Astrocyte (in vitro differentiated cells and primary cell): ENCODE measurements at regions not wholly inside any gene's neighbourhood (a gene's known extent, or its start where the extent isn't known, plus 50 kb on each side); places are given as distances from the start of the nearest gene placed in this dataset.
A peak's percentile ranks its signal among the peaks of the same experiment; 100 is the strongest.

Experiments
- DNase-seq: peaks from one replicate; pipeline ENCODE4 v3.0.0-alpha.2; 2010; ENCODE audit warnings: low read depth
- FAIRE-seq: peaks from 2 replicates; lab custom pipeline; 2011; peaks lifted over from hg19 to GRCh38; lab: Jason Lieb, UNC
- H2AFZ ChIP-seq: 2 replicates; pipeline ENCODE4 v1.6.0; 2012; ENCODE audit warnings: low read depth, low read length, inconsistent platforms
- H3K27ac ChIP-seq: 2 replicates; pipeline ENCODE4 v1.5.1; 2011; ENCODE audit warnings: low read depth, low read length, inconsistent platforms
- H3K27me3 ChIP-seq: 2 replicates; pipeline ENCODE4 v1.6.0; 2011; ENCODE audit warnings: low read length, inconsistent platforms; ENCODE audit not compliant: insufficient read depth
- H3K36me3 ChIP-seq: 2 replicates; pipeline ENCODE4 v1.5.1; 2011; ENCODE audit warnings: low read length, inconsistent platforms; ENCODE audit not compliant: insufficient read depth
- H3K4me1 ChIP-seq: 2 replicates; pipeline ENCODE4 v1.5.1; 2011; ENCODE audit warnings: low read length, inconsistent platforms; ENCODE audit not compliant: insufficient read depth
- H3K4me2 ChIP-seq: 2 replicates; pipeline ENCODE4 v1.6.0; 2012; ENCODE audit warnings: low read length, inconsistent platforms
- H3K4me3 ChIP-seq: 2 replicates; pipeline ENCODE4 v1.5.1; 2011; ENCODE audit warnings: low read depth, mild to moderate bottlenecking, low read length, inconsistent platforms; ENCODE audit not compliant: insufficient read depth
- H3K79me2 ChIP-seq: 2 replicates; pipeline ENCODE4 v1.6.0; 2012; ENCODE audit warnings: mild to moderate bottlenecking, low read length, inconsistent platforms; ENCODE audit not compliant: insufficient read depth
- H3K9ac ChIP-seq: 2 replicates; pipeline ENCODE4 v1.6.0; 2012; ENCODE audit warnings: mild to moderate bottlenecking, low read length, inconsistent platforms
- H3K9me3 ChIP-seq: 2 replicates; pipeline ENCODE4 v1.5.1; 2012; ENCODE audit warnings: low read depth, mild to moderate bottlenecking, low read length, inconsistent platforms; ENCODE audit not compliant: insufficient read depth
- H4K20me1 ChIP-seq: 2 replicates; pipeline ENCODE4 v1.6.0; 2012; ENCODE audit warnings: low read length, inconsistent platforms; ENCODE audit not compliant: insufficient read depth
- H3K27ac Mint-ChIP-seq: one replicate; pipeline ENCODE4 v1.8.0; 2021; ENCODE audit warnings: mild to moderate bottlenecking, mixed read lengths; ENCODE audit not compliant: unreplicated experiment
- H3K27me3 Mint-ChIP-seq: one replicate; pipeline ENCODE4 v1.8.0; 2021; ENCODE audit warnings: low read depth, mixed read lengths; ENCODE audit not compliant: unreplicated experiment
- H3K36me3 Mint-ChIP-seq: one replicate; pipeline ENCODE4 v1.8.0; 2021; ENCODE audit warnings: low read depth, mixed read lengths; ENCODE audit not compliant: unreplicated experiment
- H3K4me1 Mint-ChIP-seq: one replicate; pipeline ENCODE4 v1.8.0; 2021; ENCODE audit warnings: low read depth, mixed read lengths; ENCODE audit not compliant: unreplicated experiment
- H3K4me3 Mint-ChIP-seq: one replicate; pipeline ENCODE4 v1.8.0; 2021; ENCODE audit warnings: mild to moderate bottlenecking, moderate library complexity, mixed read lengths; ENCODE audit not compliant: unreplicated experiment
- H3K9me3 Mint-ChIP-seq: one replicate; pipeline ENCODE4 v1.8.0; 2021; ENCODE audit warnings: mild to moderate bottlenecking, mixed read lengths; ENCODE audit not compliant: unreplicated experiment
- CTCF ChIP-seq: IDR thresholded peaks from 2 replicates; pipeline ENCODE4 v1.5.1; 2011; ENCODE audit warnings: low read depth, mild to moderate bottlenecking, inconsistent platforms, low read length, moderate library complexity; ENCODE audit not compliant: insufficient read depth
- EZH2 ChIP-seq: IDR thresholded peaks from 2 replicates; pipeline ENCODE4 v1.6.1; 2012; ENCODE audit warnings: mild to moderate bottlenecking, low read length, inconsistent platforms; ENCODE audit not compliant: insufficient read depth

- no peak overlapping the region for H3K4me2 ChIP-seq
- no peak overlapping the region for H3K4me3 Mint-ChIP-seq
- no peak for TF ChIP-seq CTCF
- TF ChIP-seq EZH2: no peak
- no peak overlapping the region for H3K4me3 ChIP-seq
- H3K36me3 Mint-ChIP-seq: no peaks in the 10 kb centered on the region
- no peak overlapping the region for H3K9ac ChIP-seq
- peaks cover 4% of the 10 kb centered on the region for H3K9me3 Mint-ChIP-seq
- no peaks in the 10 kb centered on the region for H3K9me3 ChIP-seq
- H3K36me3 ChIP-seq: no peaks in the 10 kb centered on the region
- no peak overlapping the region for H3K27ac Mint-ChIP-seq
- H3K27me3 Mint-ChIP-seq: no peaks in the 10 kb centered on the region
- FAIRE-seq: no peak
- no peak overlapping the region for H3K27ac ChIP-seq
- H3K4me1 Mint-ChIP-seq: no peaks in the 10 kb centered on the region
- no peaks in the 10 kb centered on the region for H3K79me2 ChIP-seq
- H3K4me1 ChIP-seq: no peaks in the 10 kb centered on the region
- peak; percentile 31 for DNase-seq
- no peak overlapping the region for H2AFZ ChIP-seq
- no peaks in the 10 kb centered on the region for H4K20me1 ChIP-seq
- H3K27me3 ChIP-seq: peaks cover 2% of the 10 kb centered on the region
Observed at GRCh38 chr4:164621886-164622521, 131.9 kb upstream of the SMIM31 start.

- no peaks in the 10 kb centered on the region for H3K36me3 Mint-ChIP-seq
- H3K79me2 ChIP-seq: no peaks in the 10 kb centered on the region
- H3K4me1 ChIP-seq: no peaks in the 10 kb centered on the region
- H3K9ac ChIP-seq: no peak overlapping the region
- no peak overlapping the region for H3K4me3 Mint-ChIP-seq
- H3K36me3 ChIP-seq: no peaks in the 10 kb centered on the region
- no peak overlapping the region for H3K4me2 ChIP-seq
- H3K4me1 Mint-ChIP-seq: no peaks in the 10 kb centered on the region
- H3K27ac ChIP-seq: no peak overlapping the region
- H3K9me3 ChIP-seq: no peaks in the 10 kb centered on the region
- H3K4me3 ChIP-seq: no peak overlapping the region
- no peak overlapping the region for H3K27ac Mint-ChIP-seq
- TF ChIP-seq CTCF (no peak), EZH2 (no peak)
- peaks cover 4% of the 10 kb centered on the region for H3K9me3 Mint-ChIP-seq
- FAIRE-seq: no peak
- H2AFZ ChIP-seq: no peak overlapping the region
- H3K27me3 ChIP-seq: no peaks in the 10 kb centered on the region
- H3K27me3 Mint-ChIP-seq: no peaks in the 10 kb centered on the region
- DNase-seq: no peak
- no peaks in the 10 kb centered on the region for H4K20me1 ChIP-seq
Observed at GRCh38 chr4:164623099-164623498, 130.8 kb upstream of the SMIM31 start.

- no peaks in the 10 kb centered on the region for H4K20me1 ChIP-seq
- Mint-ChIP-seq H3K9me3 (peaks cover 2% of the 10 kb centered on the region), H3K27me3 (no peaks in the 10 kb centered on the region), H3K27ac (no peak overlapping the region), H3K36me3 (no peaks in the 10 kb centered on the region), H3K4me1 (peaks cover 1% of the 10 kb centered on the region), H3K4me3 (no peak overlapping the region)
- H3K4me1 ChIP-seq: no peaks in the 10 kb centered on the region
- H3K9ac ChIP-seq: no peak overlapping the region
- no peak overlapping the region for H3K4me2 ChIP-seq
- no peaks in the 10 kb centered on the region for H3K79me2 ChIP-seq
- H3K27ac ChIP-seq: no peak overlapping the region
- H3K27me3 ChIP-seq: no peaks in the 10 kb centered on the region
- no peaks in the 10 kb centered on the region for H3K36me3 ChIP-seq
- TF ChIP-seq EZH2 (no peak), CTCF (no peak)
- H3K4me3 ChIP-seq: no peak overlapping the region
- H3K9me3 ChIP-seq: no peaks in the 10 kb centered on the region
- DNase-seq: no peak
- H2AFZ ChIP-seq: no peak overlapping the region
- no peak for FAIRE-seq
Observed at GRCh38 chr4:164639001-164639400, 114.9 kb upstream of the SMIM31 start.
